ENCODE measurements at regions not wholly inside any gene's neighbourhood (a gene's known extent, or its start where the extent isn't known, plus 50 kb on each side); places are given as distances from the start of the nearest gene placed in this dataset.

- no peak overlapping the region for H3K27ac ChIP-seq
- intact Hi-C loops (cut with DNase I; ENCODE audit: low total_unique reads): no loop called here
- 17 to 33% methylated on average over 1 of the region's 1 CpG for WGBS, 2 donors (ENCODE audit: low coverage in 1 of 2)
- no peaks in the 10 kb centered on the region for H3K4me1 ChIP-seq
- DNase-seq: no peak
- TF ChIP-seq POLR2A (IDR thresholded peaks at IDR 0.05) (no peak), EP300 (IDR thresholded peaks at IDR 0.05; ENCODE audit: low read depth) (no peak), POLR2AphosphoS5 (IDR thresholded peaks at IDR 0.05) (no peak)
- TF ChIP-seq, protein P1, sequence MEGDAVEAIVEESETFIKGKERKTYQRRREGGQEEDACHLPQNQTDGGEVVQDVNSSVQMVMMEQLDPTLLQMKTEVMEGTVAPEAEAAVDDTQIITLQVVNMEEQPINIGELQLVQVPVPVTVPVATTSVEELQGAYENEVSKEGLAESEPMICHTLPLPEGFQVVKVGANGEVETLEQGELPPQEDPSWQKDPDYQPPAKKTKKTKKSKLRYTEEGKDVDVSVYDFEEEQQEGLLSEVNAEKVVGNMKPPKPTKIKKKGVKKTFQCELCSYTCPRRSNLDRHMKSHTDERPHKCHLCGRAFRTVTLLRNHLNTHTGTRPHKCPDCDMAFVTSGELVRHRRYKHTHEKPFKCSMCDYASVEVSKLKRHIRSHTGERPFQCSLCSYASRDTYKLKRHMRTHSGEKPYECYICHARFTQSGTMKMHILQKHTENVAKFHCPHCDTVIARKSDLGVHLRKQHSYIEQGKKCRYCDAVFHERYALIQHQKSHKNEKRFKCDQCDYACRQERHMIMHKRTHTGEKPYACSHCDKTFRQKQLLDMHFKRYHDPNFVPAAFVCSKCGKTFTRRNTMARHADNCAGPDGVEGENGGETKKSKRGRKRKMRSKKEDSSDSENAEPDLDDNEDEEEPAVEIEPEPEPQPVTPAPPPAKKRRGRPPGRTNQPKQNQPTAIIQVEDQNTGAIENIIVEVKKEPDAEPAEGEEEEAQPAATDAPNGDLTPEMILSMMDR (IDR thresholded peaks at IDR 0.05): no peak
- no peaks in the 10 kb centered on the region for H3K27me3 ChIP-seq
- no peak overlapping the region for H3K4me3 ChIP-seq
- no peaks in the 10 kb centered on the region for H3K9me3 ChIP-seq
- H3K36me3 ChIP-seq: no peaks in the 10 kb centered on the region
- in situ Hi-C loops (cut with MboI; ENCODE audit: low pct_ligation_motif_present in 1 of 4, low pct_unique_long_range_greater_than_20kb in 1 of 4, low sequenced_read_pairs in 3 of 4): no loop called here
These were observed 265.0 kb upstream of the FAT4 start for GRCh38 chr4:125049711-125050110.

GRCh38 chr4:125045311-125045710 lies 269.4 kb upstream of the FAT4 start:
- TF ChIP-seq, protein P1 (IDR thresholded peaks at IDR 0.05): no peak
- no peak for TF ChIP-seq EP300 (IDR thresholded peaks at IDR 0.05; ENCODE audit: low read depth)
- TF ChIP-seq POLR2A (IDR thresholded peaks at IDR 0.05): no peak
- no peak for TF ChIP-seq POLR2AphosphoS5 (IDR thresholded peaks at IDR 0.05)
- H3K36me3 ChIP-seq: no peaks in the 10 kb centered on the region
- intact Hi-C loops (cut with DNase I; ENCODE audit: low total_unique reads) (no loop called here), in situ Hi-C loops (cut with MboI; ENCODE audit: low pct_ligation_motif_present in 1 of 4, low pct_unique_long_range_greater_than_20kb in 1 of 4, low sequenced_read_pairs in 3 of 4) (no loop called here)
- no peaks in the 10 kb centered on the region for H3K9me3 ChIP-seq
- H3K4me3 ChIP-seq: no peak overlapping the region
- no peak for DNase-seq
- H3K4me1 ChIP-seq: no peaks in the 10 kb centered on the region
- no peak overlapping the region for H3K27ac ChIP-seq
- no peaks in the 10 kb centered on the region for H3K27me3 ChIP-seq

DNA sequence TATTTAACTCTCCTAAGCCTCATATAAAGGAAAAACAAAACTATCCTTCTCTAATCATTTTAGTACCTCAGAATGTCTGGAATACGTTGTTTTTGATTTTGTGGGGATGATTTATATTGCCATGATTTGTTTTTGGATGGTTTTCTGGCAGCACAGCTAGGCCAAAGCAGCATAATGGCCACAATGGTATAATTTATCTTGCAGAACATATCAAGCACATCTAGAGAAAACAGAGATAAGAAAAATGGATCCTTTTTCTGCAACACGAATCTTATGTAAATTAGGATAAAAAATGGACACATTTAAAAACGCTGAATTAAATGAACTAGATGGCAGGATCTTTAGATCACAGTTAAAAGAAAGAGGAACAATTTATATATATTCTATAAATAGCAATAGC lies 269.9 kb upstream of the FAT4 start:
- Histone ChIP-seq H3K27me3 (no peaks in the 10 kb centered on the region), H3K4me1 (no peaks in the 10 kb centered on the region), H3K36me3 (no peaks in the 10 kb centered on the region), H3K27ac (no peak overlapping the region), H3K4me3 (no peak overlapping the region), H3K9me3 (no peaks in the 10 kb centered on the region)
- TF ChIP-seq, protein P1 (IDR thresholded peaks at IDR 0.05): no peak
- TF ChIP-seq EP300 (IDR thresholded peaks at IDR 0.05; ENCODE audit: low read depth) (no peak), POLR2A (IDR thresholded peaks at IDR 0.05) (no peak), POLR2AphosphoS5 (IDR thresholded peaks at IDR 0.05) (no peak)
- DNase-seq: no peak
- 36 to 41% methylated on average over 3 of the region's 3 CpGs for WGBS, 2 donors (ENCODE audit: low coverage in 1 of 2)
- intact Hi-C loops (cut with DNase I; ENCODE audit: low total_unique reads) (no loop called here), in situ Hi-C loops (cut with MboI; ENCODE audit: low pct_ligation_motif_present in 1 of 4, low pct_unique_long_range_greater_than_20kb in 1 of 4, low sequenced_read_pairs in 3 of 4) (no loop called here)

DNA sequence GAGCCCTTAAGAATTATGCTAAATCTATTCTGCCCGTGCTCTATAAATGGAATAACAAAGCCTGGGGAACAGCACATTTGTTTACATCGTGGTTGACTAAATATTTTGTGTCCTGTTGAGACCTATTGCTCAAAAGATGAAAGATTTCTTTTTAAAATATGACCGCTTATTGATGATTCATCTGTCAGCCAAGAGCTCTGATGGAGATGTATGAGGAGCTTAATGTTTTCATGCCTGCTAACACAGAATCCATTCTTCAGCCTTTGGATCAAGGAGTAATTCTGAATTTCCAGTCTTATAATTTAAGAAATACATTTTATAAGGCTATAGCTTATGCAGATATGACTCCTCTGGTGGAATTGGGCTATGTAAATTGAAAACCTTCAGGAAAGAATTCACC lies 271.3 kb upstream of the FAT4 start:
- Histone ChIP-seq H3K4me1 (no peaks in the 10 kb centered on the region), H3K36me3 (no peaks in the 10 kb centered on the region), H3K27me3 (no peaks in the 10 kb centered on the region), H3K27ac (no peak overlapping the region), H3K4me3 (no peak overlapping the region), H3K9me3 (no peaks in the 10 kb centered on the region)
- DNase-seq: no peak
- TF ChIP-seq, protein P1 (IDR thresholded peaks at IDR 0.05): no peak
- TF ChIP-seq POLR2A (IDR thresholded peaks at IDR 0.05): no peak
- no peak for TF ChIP-seq POLR2AphosphoS5 (IDR thresholded peaks at IDR 0.05)
- TF ChIP-seq EP300 (IDR thresholded peaks at IDR 0.05; ENCODE audit: low read depth): no peak
- intact Hi-C loops (cut with DNase I; ENCODE audit: low total_unique reads) (no loop called here), in situ Hi-C loops (cut with MboI; ENCODE audit: low pct_ligation_motif_present in 1 of 4, low pct_unique_long_range_greater_than_20kb in 1 of 4, low sequenced_read_pairs in 3 of 4) (no loop called here)
- 71 to 77% methylated on average over 3 of the region's 3 CpGs for WGBS, 2 donors (ENCODE audit: low coverage in 1 of 2)

Measured in transverse colon (tissue), 4 donors.